ENCODE measurements at regions not wholly inside any gene's neighbourhood (a gene's known extent, or its start where the extent isn't known, plus 50 kb on each side); places are given as distances from the start of the nearest gene placed in this dataset.

DNA sequence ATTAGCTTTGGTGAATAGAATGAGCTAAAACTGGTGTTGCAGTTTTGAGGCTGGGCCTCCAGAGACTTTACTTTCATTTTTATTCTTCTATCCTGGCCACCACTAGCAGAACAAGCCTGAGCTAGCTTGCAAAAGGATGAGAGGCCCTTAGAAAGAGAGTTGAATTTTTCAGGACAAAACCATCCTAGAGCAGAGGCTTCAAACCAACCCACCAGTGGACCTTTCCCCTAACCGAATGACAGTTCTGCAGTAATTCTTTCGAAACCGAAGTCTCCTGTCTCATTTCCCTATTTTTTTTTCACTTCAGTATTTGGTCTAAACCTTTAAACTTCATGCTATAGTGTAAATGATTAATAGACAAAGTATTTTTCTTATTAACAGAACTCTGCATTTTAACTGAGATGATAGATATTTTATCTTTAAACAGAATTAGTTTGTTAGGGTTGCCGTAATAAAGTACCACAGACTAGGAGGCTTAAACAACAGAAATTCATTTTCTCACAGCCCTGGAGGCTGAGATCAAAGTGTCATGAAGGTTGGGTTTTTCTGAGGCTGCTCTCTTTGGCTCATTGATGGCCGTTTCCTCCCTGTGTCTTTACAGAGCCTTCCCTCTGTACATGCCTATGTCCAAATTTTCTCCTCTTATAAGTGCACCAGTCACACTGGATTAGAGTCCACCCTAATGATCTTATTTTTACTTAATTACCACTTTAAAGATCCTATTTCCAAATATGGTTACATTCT is 80.6 kb upstream of the PAK5 start:
- TF ChIP-seq, protein P1, sequence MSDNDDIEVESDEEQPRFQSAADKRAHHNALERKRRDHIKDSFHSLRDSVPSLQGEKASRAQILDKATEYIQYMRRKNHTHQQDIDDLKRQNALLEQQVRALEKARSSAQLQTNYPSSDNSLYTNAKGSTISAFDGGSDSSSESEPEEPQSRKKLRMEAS (IDR thresholded peaks at IDR 0.05) = no peak
- TF ChIP-seq TAF1 (IDR thresholded peaks at IDR 0.05; ENCODE audit: low read depth) (no peak), EP300 (IDR thresholded peaks at IDR 0.05; ENCODE audit: borderline replicate concordance) (no peak), YY1 (IDR thresholded peaks at IDR 0.05; ENCODE audit: low read depth) (no peak), ZBTB7A (IDR thresholded peaks at IDR 0.05; ENCODE audit: low read depth) (no peak), CREB1 (IDR thresholded peaks at IDR 0.05; ENCODE audit: low read depth) (no peak), EGR1 (IDR thresholded peaks at IDR 0.05) (no peak)
- TF ChIP-seq, protein P2, sequence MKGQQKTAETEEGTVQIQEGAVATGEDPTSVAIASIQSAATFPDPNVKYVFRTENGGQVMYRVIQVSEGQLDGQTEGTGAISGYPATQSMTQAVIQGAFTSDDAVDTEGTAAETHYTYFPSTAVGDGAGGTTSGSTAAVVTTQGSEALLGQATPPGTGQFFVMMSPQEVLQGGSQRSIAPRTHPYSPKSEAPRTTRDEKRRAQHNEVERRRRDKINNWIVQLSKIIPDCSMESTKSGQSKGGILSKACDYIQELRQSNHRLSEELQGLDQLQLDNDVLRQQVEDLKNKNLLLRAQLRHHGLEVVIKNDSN (IDR thresholded peaks at IDR 0.05) = no peak
- TF ChIP-seq, protein P3, sequence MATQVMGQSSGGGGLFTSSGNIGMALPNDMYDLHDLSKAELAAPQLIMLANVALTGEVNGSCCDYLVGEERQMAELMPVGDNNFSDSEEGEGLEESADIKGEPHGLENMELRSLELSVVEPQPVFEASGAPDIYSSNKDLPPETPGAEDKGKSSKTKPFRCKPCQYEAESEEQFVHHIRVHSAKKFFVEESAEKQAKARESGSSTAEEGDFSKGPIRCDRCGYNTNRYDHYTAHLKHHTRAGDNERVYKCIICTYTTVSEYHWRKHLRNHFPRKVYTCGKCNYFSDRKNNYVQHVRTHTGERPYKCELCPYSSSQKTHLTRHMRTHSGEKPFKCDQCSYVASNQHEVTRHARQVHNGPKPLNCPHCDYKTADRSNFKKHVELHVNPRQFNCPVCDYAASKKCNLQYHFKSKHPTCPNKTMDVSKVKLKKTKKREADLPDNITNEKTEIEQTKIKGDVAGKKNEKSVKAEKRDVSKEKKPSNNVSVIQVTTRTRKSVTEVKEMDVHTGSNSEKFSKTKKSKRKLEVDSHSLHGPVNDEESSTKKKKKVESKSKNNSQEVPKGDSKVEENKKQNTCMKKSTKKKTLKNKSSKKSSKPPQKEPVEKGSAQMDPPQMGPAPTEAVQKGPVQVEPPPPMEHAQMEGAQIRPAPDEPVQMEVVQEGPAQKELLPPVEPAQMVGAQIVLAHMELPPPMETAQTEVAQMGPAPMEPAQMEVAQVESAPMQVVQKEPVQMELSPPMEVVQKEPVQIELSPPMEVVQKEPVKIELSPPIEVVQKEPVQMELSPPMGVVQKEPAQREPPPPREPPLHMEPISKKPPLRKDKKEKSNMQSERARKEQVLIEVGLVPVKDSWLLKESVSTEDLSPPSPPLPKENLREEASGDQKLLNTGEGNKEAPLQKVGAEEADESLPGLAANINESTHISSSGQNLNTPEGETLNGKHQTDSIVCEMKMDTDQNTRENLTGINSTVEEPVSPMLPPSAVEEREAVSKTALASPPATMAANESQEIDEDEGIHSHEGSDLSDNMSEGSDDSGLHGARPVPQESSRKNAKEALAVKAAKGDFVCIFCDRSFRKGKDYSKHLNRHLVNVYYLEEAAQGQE (IDR thresholded peaks at IDR 0.05; ENCODE audit: low read depth) = no peak

Data from Ishikawa (cell line).